ENCODE measurements at regions not wholly inside any gene's neighbourhood (a gene's known extent, or its start where the extent isn't known, plus 50 kb on each side); places are given as distances from the start of the nearest gene placed in this dataset.

- TF ChIP-seq CTCF (IDR thresholded peaks at IDR 0.05; ENCODE audit: insufficient read depth, low read length): no peak
- H3K4me3 ChIP-seq (ENCODE audit: low read depth, low read length): no peak overlapping the region
- DNase-seq (ENCODE audit: low read depth): no peak
Measured at GRCh38 chrX:25998687-25999086, 139.5 kb upstream of the MAGEB18 start.

- no peak for DNase-seq (ENCODE audit: low read depth)
- no peak overlapping the region for H3K4me3 ChIP-seq (ENCODE audit: low read depth, low read length)
- no peak for TF ChIP-seq CTCF (IDR thresholded peaks at IDR 0.05; ENCODE audit: insufficient read depth, low read length)
Measured at GRCh38 chrX:26007462-26007861, 130.7 kb upstream of the MAGEB18 start.

- DNase-seq (ENCODE audit: low read depth): no peak
- no peak overlapping the region for H3K4me3 ChIP-seq (ENCODE audit: low read depth, low read length)
Measured at GRCh38 chrX:26008042-26008441, 130.1 kb upstream of the MAGEB18 start.

GRCh38 chrX:26008691-26009090 lies 129.5 kb upstream of the MAGEB18 start:
- no peak for DNase-seq (ENCODE audit: low read depth)
- TF ChIP-seq CTCF (IDR thresholded peaks at IDR 0.05; ENCODE audit: insufficient read depth, low read length): no peak
- H3K4me3 ChIP-seq (ENCODE audit: low read depth, low read length): no peak overlapping the region

More at GRCh38 chrX:26008042-26008441, 130.1 kb upstream of the MAGEB18 start:
- no peak for TF ChIP-seq CTCF (IDR thresholded peaks at IDR 0.05; ENCODE audit: insufficient read depth, low read length)

- no peak overlapping the region for H3K4me3 ChIP-seq (ENCODE audit: low read depth, low read length)
- no peak for TF ChIP-seq CTCF (IDR thresholded peaks at IDR 0.05; ENCODE audit: insufficient read depth, low read length)
Measured at GRCh38 chrX:26019386-26019785, 118.8 kb upstream of the MAGEB18 start.

GRCh38 chrX:26026179-26026578 lies 112.0 kb upstream of the MAGEB18 start:
- no peak for TF ChIP-seq CTCF (IDR thresholded peaks at IDR 0.05; ENCODE audit: insufficient read depth, low read length)
- DNase-seq (ENCODE audit: low read depth): peak; percentile 20
- H3K4me3 ChIP-seq (ENCODE audit: low read depth, low read length): no peak overlapping the region

More at GRCh38 chrX:26019386-26019785, 118.8 kb upstream of the MAGEB18 start:
- no peak for DNase-seq (ENCODE audit: low read depth)

Data from fibroblast of the aortic adventitia (primary cell).